Liver (tissue), 8 donors: ENCODE measurements at regions not wholly inside any gene's neighbourhood (a gene's known extent, or its start where the extent isn't known, plus 50 kb on each side); places are given as distances from the start of the nearest gene placed in this dataset.

Experiments
- DNase-seq: peaks from one replicate; pipeline ENCODE4 v3.0.0-alpha.2; 2017; ENCODE audit warnings: low spot score
- H3K27ac ChIP-seq, 2 donors: one replicate each; pipeline ENCODE4 v1.7.0; 2013; ENCODE audit warnings: inconsistent platforms in 2 of 2, low read length in 2 of 2, control low read depth in 1 of 2, low read depth in 1 of 2, mild to moderate bottlenecking in 1 of 2
- H3K27me3 ChIP-seq, 4 donors: one replicate each; pipeline versions ENCODE4 v1.6.1 to v1.7.0; 2013; ENCODE audit warnings: low read length in 3 of 4, inconsistent platforms in 1 of 4, mild to moderate bottlenecking in 1 of 4, moderate library complexity in 1 of 4; ENCODE audit not compliant: control insufficient read depth in 4 of 4, insufficient read depth in 4 of 4
- H3K36me3 ChIP-seq, 4 donors: one replicate each; pipeline versions ENCODE4 v1.6.1 to v1.7.0; 2013; ENCODE audit warnings: low read length in 3 of 4, mild to moderate bottlenecking in 3 of 4, low read depth in 1 of 4, moderate library complexity in 1 of 4; ENCODE audit not compliant: control insufficient read depth in 4 of 4, insufficient read depth in 3 of 4
- H3K4me1 ChIP-seq, 4 donors: one replicate each; pipeline versions ENCODE4 v1.6.1 to v1.7.0; 2013; ENCODE audit warnings: low read length in 3 of 4, mild to moderate bottlenecking in 3 of 4, moderate library complexity in 1 of 4; ENCODE audit not compliant: control insufficient read depth in 4 of 4, insufficient read depth in 4 of 4
- H3K4me3 ChIP-seq, 3 donors: one replicate each; pipeline versions ENCODE4 v1.6.1 to v1.7.0; 2013; ENCODE audit warnings: low read length in 3 of 3, control low read depth in 1 of 3, low read depth in 1 of 3, mild to moderate bottlenecking in 1 of 3
- H3K9ac ChIP-seq, 2 donors: one replicate each; pipeline ENCODE4 v1.7.0; 2013; ENCODE audit warnings: low read length in 2 of 2, mild to moderate bottlenecking in 2 of 2, moderate library complexity in 2 of 2, control low read depth in 1 of 2, low read depth in 1 of 2
- H3K9me3 ChIP-seq, 4 donors: one replicate each; pipeline versions ENCODE4 v1.6.1 to v1.7.0; 2013; ENCODE audit warnings: low read length in 3 of 4; ENCODE audit not compliant: control insufficient read depth in 4 of 4
- FOXA1 ChIP-seq: IDR thresholded peaks from 2 replicates; pipeline ENCODE4 v1.6.1; 2016; ENCODE audit warnings: antibody characterized with exemption
- FOXA2 ChIP-seq: IDR thresholded peaks from 2 replicates; pipeline ENCODE4 v1.6.1; 2016; ENCODE audit warnings: antibody characterized with exemption
- HNF4G ChIP-seq: IDR thresholded peaks from 2 replicates; pipeline ENCODE4 v1.6.1; 2016; ENCODE audit warnings: antibody characterized with exemption
- NR2F2 ChIP-seq: IDR thresholded peaks from 2 replicates; pipeline ENCODE4 v1.6.1; 2016; ENCODE audit warnings: antibody characterized with exemption
- RAD21 ChIP-seq, 2 donors: IDR thresholded peaks; 2 replicates each; pipeline ENCODE4 v1.6.1; 2016; ENCODE audit warnings: antibody characterized with exemption in 2 of 2, mild to moderate bottlenecking in 2 of 2
- SP1 ChIP-seq: IDR thresholded peaks from 2 replicates; pipeline ENCODE4 v1.6.1; 2018; ENCODE audit warnings: antibody characterized with exemption, mild to moderate bottlenecking
- WGBS: extraction: QIAGEN DNeasy Blood & Tissue Kit; methylation state at CpG from one replicate; pipeline ENCODE4 v1.1.7; 2013; 5-methylcytosine and 5-hydroxymethylcytosine counted together
- TF ChIP-seq, protein P1 (sequence below): IDR thresholded peaks from 2 replicates; pipeline ENCODE4 v1.6.1; 2016; ENCODE audit warnings: antibody characterized with exemption
- TF ChIP-seq, protein P2 (sequence below): fragments of 150-350 bp; IDR thresholded peaks from 2 replicates; pipeline ENCODE4 v1.5.1; 2017; ENCODE audit warnings: improper control_type of control experiment, low read depth, low read length; ENCODE audit not compliant: missing input control
- TF ChIP-seq, protein P3 (sequence below): IDR thresholded peaks from 2 replicates; pipeline ENCODE4 v1.6.1; 2016; ENCODE audit warnings: antibody characterized with exemption, mild to moderate bottlenecking
- donor health status: healthy.
- donor health status: healthy.
- donor health status: healthy.
- donor health status: healthy.
- donor health status: healthy.

GRCh38 chr12:105485921-105486320, 155.4 kb downstream of the C12orf75 start (continued):
- TF ChIP-seq, protein P1, sequence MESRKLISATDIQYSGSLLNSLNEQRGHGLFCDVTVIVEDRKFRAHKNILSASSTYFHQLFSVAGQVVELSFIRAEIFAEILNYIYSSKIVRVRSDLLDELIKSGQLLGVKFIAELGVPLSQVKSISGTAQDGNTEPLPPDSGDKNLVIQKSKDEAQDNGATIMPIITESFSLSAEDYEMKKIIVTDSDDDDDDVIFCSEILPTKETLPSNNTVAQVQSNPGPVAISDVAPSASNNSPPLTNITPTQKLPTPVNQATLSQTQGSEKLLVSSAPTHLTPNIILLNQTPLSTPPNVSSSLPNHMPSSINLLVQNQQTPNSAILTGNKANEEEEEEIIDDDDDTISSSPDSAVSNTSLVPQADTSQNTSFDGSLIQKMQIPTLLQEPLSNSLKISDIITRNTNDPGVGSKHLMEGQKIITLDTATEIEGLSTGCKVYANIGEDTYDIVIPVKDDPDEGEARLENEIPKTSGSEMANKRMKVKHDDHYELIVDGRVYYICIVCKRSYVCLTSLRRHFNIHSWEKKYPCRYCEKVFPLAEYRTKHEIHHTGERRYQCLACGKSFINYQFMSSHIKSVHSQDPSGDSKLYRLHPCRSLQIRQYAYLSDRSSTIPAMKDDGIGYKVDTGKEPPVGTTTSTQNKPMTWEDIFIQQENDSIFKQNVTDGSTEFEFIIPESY: no peak
- no peak for TF ChIP-seq SP1

GRCh38 chr12:105487963-105488362, 157.5 kb downstream of the C12orf75 start:
- no peaks in the 10 kb centered on the region for H3K27me3 ChIP-seq
- DNase-seq: no peak
- H3K4me1 ChIP-seq: no peaks in the 10 kb centered on the region
- H3K9me3 ChIP-seq: no peaks in the 10 kb centered on the region
- TF ChIP-seq NR2F2: no peak
- no peak for TF ChIP-seq SP1
- no peak overlapping the region for H3K4me3 ChIP-seq
- H3K9ac ChIP-seq: no peak overlapping the region
- 86% methylated on average over 6 of the region's 6 CpGs for WGBS
- no peak overlapping the region for H3K27ac ChIP-seq
- no peaks in the 10 kb centered on the region for H3K36me3 ChIP-seq

- Histone ChIP-seq H3K36me3 (no peaks in the 10 kb centered on the region), H3K9me3 (peaks cover 0 to 5% (median 1%) of the 10 kb centered on the region in 4 donors), H3K9ac (no peak overlapping the region), H3K4me3 (no peak overlapping the region), H3K4me1 (no peaks in the 10 kb centered on the region), H3K27ac (no peak overlapping the region), H3K27me3 (no peaks in the 10 kb centered on the region)
- TF ChIP-seq, protein P2, sequence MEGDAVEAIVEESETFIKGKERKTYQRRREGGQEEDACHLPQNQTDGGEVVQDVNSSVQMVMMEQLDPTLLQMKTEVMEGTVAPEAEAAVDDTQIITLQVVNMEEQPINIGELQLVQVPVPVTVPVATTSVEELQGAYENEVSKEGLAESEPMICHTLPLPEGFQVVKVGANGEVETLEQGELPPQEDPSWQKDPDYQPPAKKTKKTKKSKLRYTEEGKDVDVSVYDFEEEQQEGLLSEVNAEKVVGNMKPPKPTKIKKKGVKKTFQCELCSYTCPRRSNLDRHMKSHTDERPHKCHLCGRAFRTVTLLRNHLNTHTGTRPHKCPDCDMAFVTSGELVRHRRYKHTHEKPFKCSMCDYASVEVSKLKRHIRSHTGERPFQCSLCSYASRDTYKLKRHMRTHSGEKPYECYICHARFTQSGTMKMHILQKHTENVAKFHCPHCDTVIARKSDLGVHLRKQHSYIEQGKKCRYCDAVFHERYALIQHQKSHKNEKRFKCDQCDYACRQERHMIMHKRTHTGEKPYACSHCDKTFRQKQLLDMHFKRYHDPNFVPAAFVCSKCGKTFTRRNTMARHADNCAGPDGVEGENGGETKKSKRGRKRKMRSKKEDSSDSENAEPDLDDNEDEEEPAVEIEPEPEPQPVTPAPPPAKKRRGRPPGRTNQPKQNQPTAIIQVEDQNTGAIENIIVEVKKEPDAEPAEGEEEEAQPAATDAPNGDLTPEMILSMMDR: no peak
- TF ChIP-seq, protein P1: no peak
- TF ChIP-seq RAD21 (IDR thresholded peaks at IDR 0.05): no peak
- TF ChIP-seq, protein P3, sequence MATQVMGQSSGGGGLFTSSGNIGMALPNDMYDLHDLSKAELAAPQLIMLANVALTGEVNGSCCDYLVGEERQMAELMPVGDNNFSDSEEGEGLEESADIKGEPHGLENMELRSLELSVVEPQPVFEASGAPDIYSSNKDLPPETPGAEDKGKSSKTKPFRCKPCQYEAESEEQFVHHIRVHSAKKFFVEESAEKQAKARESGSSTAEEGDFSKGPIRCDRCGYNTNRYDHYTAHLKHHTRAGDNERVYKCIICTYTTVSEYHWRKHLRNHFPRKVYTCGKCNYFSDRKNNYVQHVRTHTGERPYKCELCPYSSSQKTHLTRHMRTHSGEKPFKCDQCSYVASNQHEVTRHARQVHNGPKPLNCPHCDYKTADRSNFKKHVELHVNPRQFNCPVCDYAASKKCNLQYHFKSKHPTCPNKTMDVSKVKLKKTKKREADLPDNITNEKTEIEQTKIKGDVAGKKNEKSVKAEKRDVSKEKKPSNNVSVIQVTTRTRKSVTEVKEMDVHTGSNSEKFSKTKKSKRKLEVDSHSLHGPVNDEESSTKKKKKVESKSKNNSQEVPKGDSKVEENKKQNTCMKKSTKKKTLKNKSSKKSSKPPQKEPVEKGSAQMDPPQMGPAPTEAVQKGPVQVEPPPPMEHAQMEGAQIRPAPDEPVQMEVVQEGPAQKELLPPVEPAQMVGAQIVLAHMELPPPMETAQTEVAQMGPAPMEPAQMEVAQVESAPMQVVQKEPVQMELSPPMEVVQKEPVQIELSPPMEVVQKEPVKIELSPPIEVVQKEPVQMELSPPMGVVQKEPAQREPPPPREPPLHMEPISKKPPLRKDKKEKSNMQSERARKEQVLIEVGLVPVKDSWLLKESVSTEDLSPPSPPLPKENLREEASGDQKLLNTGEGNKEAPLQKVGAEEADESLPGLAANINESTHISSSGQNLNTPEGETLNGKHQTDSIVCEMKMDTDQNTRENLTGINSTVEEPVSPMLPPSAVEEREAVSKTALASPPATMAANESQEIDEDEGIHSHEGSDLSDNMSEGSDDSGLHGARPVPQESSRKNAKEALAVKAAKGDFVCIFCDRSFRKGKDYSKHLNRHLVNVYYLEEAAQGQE: no peak
- TF ChIP-seq HNF4G: no peak
- no peak for TF ChIP-seq FOXA1
- TF ChIP-seq FOXA2: no peak
- WGBS: 75% methylated on average over 12 of the region's 12 CpGs
- DNase-seq: no peak
Observed at GRCh38 chr12:105492591-105493545, 162.4 kb downstream of the C12orf75 start.
